GM18517 (cell line): ENCODE measurements at regions not wholly inside any gene's neighbourhood (a gene's known extent, or its start where the extent isn't known, plus 50 kb on each side); places are given as distances from the start of the nearest gene placed in this dataset.

ENCODE experiments used
- ATAC-seq: cut with Tn5 transposase; IDR thresholded peaks from one replicate; pipeline ENCODE4 v1.9.1; 2021; ENCODE audit warnings: mild to moderate bottlenecking, moderate library complexity; ENCODE audit not compliant: unreplicated experiment

GRCh38 chr13:79749566-79749965 lies 268.6 kb downstream of the NDFIP2 start:
- no peak for ATAC-seq

DNA sequence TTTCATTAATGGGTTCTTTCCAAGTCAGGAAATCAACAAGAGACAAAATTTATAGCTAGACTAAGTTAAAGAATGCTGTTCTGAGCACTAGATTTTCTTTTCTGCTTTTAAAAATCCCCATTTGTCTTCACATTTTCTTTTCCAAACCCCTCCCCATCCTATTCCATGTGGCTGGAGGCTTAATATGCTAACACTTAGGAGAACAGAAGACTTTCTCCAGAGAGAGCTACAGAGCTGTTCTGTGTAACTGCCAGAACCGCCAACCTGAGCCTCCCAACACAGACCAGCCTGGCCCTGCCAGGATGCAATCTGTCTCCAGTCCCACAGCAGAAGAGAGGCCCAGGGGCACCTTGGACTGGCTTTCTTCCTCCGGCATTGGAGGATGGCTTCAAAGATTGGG lies 264.1 kb downstream of the NDFIP2 start:
- ATAC-seq, result no peak

- no peak for ATAC-seq
Observed at GRCh38 chr13:79742923-79743322, 262.0 kb downstream of the NDFIP2 start.

- no peak for ATAC-seq
Observed at GRCh38 chr13:79740991-79741390, 260.0 kb downstream of the NDFIP2 start.

GRCh38 chr13:79736356-79736755 lies 255.4 kb downstream of the NDFIP2 start:
- no peak for ATAC-seq

GRCh38 chr13:79735228-79735627 lies 254.3 kb downstream of the NDFIP2 start:
- no peak for ATAC-seq

DNA sequence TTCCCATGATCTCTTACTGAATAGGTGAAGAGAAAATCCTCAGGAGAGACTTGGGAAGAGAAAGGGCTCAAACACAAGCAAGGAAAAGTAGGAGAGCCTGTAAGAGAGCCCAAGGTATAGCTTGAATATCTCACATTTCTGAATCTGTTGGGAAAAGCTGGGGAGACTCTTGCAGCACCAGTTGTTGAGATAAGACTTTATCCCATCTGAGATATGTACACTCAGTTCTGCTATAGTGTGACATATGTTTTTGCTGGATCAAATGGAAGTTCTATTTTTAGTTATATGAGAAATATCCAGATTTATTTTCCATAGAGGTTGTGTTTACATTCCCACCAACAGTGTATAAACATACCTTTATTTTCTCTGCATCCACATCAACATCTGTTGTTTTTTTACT lies 246.1 kb downstream of the NDFIP2 start:
- ATAC-seq, result no peak

DNA sequence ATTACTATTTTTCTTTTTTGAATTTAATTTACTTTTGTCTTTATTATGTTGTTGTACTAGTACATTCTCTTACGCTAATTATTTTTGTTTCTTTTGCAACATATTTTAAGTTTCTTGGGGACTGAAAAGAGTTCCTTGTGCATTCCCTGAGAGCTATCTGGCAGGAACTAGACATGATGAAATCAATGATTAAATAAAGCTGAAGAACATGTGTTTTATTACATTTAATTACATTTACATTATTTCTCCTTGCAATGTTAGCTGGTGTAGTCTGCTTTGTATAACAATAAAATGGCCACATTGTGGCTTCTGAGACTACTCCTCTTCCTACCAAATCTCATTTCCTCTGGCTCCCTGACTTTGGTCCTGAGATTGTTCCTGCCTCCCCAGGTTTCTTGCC lies 244.9 kb downstream of the NDFIP2 start:
- ATAC-seq, result no peak

- no peak for ATAC-seq
Observed at GRCh38 chr13:79724348-79725103, 243.6 kb downstream of the NDFIP2 start.

- no peak for ATAC-seq
Observed at GRCh38 chr13:79723519-79724024, 242.6 kb downstream of the NDFIP2 start.

DNA sequence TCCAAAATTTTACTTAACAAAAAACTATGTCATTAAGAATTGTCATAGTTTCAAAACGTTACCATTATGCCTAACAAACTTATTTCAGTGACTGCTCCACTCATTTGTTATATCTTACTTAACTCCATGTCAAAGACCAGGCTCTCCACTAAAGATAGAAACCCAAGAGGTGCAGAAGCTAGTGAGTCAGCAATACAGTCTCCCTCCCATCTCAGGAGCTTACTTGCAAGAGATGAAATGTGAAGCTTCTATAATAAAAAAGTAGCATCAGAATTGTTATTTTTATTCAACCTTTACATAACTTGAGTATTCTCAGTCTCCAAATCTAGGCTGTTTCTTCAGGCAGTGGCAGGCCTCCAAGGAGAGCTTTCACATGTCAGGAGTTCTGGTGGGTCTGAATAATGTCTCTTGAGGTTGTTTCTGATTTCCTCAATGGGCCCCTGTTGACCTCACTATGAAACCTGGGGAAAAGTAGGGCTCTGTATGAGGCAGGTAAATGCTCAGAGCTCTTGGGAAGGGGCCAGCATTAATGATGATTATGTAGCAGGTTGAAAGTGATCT lies 242.0 kb downstream of the NDFIP2 start:
- no peak for ATAC-seq

DNA sequence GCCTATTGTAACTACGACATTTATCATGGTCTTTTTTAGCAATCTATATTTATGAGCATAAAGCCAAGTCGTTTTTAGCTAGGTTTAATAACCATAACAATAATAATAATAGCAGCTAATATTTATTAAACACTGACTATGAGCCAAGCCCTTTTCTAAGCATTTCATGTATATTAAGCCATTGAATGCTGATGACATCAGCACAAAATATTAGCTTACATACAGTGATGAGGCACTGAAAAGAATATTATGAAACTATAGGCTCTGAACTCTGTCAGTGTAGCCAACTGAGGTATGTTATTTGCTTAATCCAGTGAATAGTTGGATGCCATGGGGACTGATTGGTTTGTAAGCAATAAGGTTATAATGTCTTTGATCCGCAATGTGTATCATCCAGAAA lies 235.2 kb downstream of the NDFIP2 start:
- no peak for ATAC-seq

DNA sequence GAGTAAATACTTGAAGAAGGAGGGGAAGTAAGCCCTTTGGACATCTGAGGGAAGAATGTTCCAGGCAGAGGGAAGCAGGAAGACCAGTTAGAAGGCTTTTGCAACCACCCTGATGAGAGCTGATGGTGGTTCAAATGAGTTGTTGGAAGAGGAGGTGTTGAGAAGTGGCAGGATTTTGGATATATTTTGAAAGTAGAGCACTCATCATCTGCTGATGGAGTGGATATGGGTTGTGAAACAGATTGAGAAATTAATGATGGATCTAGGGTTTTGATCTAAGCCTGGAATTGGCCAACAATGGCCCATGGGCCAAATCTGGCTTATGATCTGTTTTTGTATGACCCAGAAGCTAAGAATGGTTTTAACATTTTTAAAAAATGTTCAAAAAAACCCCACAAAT lies 230.7 kb downstream of the NDFIP2 start:
- ATAC-seq, result no peak

GRCh38 chr13:79710376-79710775 lies 229.4 kb downstream of the NDFIP2 start:
- no peak for ATAC-seq

DNA sequence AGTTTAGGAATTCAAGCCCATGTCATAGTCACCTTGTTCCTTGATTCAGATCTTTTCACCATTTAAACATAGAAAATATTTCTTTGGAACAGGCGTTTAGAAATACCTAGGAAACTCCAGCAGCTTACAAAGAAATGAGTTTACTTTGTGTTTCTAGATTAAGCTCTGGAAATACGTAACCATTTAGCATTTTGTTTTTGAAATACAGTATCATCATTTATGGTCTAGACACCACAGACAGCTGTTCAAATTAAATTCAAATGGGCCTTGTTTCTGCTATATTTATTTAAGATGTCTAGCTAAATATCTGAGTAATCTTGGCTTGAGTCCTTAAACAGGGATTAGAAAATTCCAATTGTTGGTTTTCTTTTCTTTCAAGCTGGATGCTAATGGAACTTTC lies 228.5 kb downstream of the NDFIP2 start:
- ATAC-seq, result no peak

DNA sequence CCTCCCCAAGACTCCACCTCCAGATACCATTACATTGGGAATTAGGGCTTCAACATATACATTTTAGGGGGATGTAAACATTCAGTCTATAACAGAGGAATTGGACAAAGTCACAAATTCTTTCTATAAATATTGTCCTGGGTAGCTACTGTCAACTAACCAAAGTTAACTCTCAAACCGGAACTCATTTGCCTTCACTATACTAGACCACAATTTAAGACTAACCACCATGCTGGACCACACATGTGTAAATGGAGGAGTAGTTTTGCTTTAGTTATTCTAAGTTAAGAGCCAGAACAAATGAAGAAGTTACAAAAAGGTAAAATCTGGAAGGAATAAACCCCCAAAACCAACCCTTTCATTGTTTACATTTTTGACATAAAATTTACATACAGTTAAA lies 222.8 kb downstream of the NDFIP2 start:
- peak; percentile 61 for ATAC-seq

- ATAC-seq, result no peak
Observed at GRCh38 chr13:79695754-79696153, 214.8 kb downstream of the NDFIP2 start.

GRCh38 chr13:79692846-79693245 lies 211.9 kb downstream of the NDFIP2 start:
- no peak for ATAC-seq

DNA sequence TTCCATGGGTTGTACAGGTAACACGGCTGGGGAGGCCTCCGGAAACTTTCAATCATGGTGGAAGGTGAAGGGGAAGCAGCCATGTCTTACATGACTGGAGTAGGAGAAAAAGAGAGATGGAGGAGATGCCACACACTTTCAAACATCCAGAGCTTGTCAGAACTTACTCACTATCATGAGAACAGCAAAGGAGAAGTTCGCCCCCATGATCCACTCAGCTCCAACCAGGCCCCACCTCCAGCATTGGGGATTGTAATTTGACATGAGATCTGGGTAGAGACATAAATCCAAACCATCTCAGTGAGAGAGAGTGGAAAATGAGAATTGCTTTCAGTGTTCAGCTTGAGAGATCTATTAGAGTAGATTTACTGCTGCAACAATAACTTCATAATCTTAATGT lies 210.9 kb downstream of the NDFIP2 start:
- no peak for ATAC-seq

DNA sequence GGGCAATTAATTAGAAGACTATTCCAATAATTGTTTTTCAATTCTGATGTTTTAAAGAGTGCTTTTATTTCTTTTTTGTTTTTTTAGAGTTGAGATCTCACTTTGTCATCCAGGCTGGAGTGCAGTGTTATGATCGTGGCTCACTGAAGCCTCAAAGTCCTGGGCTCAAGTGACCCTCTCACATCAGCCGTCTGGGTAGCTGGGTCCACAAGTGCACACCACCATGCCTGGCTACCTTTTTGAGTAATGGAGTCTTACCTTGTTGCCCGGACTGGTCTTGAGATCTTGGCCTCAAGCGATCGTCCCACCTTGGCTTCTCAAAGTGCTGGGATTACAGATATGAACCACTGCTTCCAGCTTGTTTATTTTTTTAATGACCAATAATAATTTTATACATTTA lies 207.8 kb downstream of the NDFIP2 start:
- no peak for ATAC-seq

- ATAC-seq, result no peak
Observed at GRCh38 chr13:79686441-79686840, 205.5 kb downstream of the NDFIP2 start.

DNA sequence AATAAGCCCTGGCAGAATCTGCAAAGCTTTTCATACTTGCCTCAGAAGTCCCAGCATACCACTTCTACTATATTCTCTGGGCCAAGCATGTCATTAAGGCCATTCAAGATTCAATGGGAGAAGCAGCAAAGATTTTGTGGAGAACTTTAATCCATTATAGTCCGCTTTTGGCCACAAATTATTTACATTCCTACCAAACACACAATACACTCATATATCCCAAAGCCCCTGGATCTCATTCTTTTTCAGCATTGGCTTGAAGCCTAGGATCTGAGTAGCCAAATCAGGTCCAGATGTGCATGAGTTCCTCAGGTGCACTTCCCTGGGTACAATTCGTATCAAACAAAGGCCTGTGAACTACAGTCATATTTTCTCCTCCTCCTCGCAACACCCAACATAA lies 203.4 kb downstream of the NDFIP2 start:
- no peak for ATAC-seq

GRCh38 chr13:79682164-79682563 lies 201.2 kb downstream of the NDFIP2 start:
- no peak for ATAC-seq
